ENCODE measurements at regions not wholly inside any gene's neighbourhood (a gene's known extent, or its start where the extent isn't known, plus 50 kb on each side); places are given as distances from the start of the nearest gene placed in this dataset.

GRCh38 chr2:19235308-19235707 lies 123.1 kb downstream of the OSR1 start:
- no peak for DNase-seq (ENCODE audit: low spot score)

DNA sequence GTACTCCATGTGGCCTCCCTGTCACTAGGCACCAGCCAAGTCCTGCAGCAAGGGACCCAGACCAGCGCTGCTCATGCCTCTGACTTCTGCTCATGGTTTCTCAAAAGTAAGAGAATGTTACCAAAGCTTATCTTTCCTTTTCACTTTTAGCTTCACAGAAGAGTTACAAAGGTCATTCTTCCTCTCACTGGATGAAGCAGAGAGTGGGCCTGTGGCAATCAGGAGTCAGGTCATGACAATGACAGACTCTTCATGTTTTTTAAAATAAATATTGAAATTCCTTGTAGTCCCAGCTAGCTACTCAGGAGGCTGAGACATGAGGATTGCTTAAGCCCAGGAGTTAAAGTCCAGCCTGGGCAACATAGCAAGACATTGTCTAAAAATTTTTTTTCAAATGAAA lies 126.1 kb downstream of the OSR1 start:
- no peak for DNase-seq (ENCODE audit: low spot score)

GRCh38 chr2:19231625-19232024 lies 126.8 kb downstream of the OSR1 start:
- DNase-seq (ENCODE audit: low spot score) = no peak

DNA sequence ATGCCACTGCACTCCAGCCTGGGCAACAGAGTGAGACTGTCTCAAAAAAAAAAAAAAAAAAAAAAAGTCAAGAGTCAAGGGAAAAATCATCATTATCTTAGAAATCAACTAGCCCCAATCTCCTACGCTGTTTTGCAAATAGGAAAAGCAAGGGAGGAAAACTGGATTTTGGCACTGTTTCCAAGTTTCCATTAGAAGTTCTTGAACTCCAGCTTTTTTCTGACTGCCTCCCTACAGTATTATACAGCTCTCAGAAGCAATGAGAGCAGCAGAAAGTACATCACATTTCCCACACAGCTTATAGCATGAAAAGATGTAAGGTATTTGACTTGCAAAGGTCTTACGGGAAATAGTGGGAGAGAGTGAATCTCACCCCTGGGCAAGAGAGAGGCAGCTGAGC lies 127.8 kb downstream of the OSR1 start:
- no peak for DNase-seq (ENCODE audit: low spot score)

DNA sequence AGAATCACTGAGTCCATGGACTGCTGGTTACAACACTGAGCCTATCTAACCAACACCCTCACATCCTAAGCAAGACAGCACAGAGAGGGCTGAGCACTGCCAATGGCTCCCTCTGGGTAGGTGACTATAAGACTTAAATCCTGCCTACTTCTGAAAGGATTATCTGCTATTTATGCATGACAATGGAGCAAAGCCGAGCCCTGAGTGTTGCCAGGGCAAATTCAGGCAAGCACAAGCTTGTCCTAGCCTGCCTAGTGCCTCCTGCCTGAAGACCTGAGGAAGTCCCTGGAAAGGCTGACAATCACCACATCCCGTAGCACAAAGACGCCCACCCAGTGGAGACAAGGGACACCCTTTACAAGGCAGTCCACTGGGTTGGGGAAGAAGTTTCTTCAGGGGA lies 129.7 kb downstream of the OSR1 start:
- DNase-seq (ENCODE audit: low spot score) = no peak

DNA sequence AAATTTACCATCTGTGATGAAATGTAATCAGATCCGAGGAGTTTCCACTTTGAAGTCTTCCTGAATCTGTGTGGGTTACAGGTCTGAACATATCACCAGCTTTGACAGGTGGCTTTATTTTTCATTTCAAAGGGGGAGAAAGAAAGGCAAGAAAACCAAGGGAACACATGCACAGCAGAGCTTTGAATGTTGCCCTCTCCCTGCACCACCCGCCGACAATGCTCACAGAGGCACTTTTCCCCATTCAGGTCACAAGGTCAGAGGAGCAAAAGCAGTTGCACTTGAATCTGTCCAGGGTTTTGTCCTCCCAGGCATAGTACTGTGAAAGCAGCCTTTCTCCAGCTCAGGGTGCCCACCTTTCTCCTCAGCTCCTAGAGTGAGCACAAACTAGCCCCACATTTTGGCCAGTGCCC lies 130.2 kb downstream of the OSR1 start:
- no peak for DNase-seq (ENCODE audit: low spot score)

- no peak for DNase-seq (ENCODE audit: low spot score)
These were observed 131.6 kb downstream of the OSR1 start for GRCh38 chr2:19226871-19227270.

- no peak for DNase-seq (ENCODE audit: low spot score)
These were observed 132.0 kb downstream of the OSR1 start for GRCh38 chr2:19226386-19226785.

GRCh38 chr2:19225931-19226330 lies 132.5 kb downstream of the OSR1 start:
- DNase-seq (ENCODE audit: low spot score) = no peak

GRCh38 chr2:19225126-19225525 lies 133.3 kb downstream of the OSR1 start:
- no peak for DNase-seq (ENCODE audit: low spot score)

- no peak for DNase-seq (ENCODE audit: low spot score)
These were observed 133.9 kb downstream of the OSR1 start for GRCh38 chr2:19224486-19224885.

- DNase-seq (ENCODE audit: low spot score) = no peak
These were observed 134.4 kb downstream of the OSR1 start for GRCh38 chr2:19224011-19224410.

- DNase-seq (ENCODE audit: low spot score) = no peak
These were observed 139.4 kb downstream of the OSR1 start for GRCh38 chr2:19219060-19219459.

DNA sequence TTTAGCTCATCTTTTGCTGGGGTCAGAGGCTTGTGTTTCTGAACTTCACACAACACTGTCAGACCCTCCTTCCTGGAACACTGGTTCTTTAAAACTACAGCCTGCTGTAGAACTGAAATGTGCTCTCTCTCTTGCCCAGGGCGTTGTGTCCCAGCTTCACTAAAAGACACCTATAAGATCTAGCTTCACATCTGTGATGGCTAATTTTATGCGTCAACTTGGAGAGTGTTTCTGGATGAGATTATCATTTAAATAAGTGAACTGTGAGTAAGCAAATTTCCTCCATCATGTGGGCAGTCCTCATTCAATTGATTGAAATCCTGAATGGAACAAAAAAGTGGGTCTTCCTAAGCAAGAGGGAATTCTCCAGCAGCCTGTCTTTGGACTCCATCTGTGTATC lies 140.3 kb downstream of the OSR1 start:
- no peak for DNase-seq (ENCODE audit: low spot score)

DNA sequence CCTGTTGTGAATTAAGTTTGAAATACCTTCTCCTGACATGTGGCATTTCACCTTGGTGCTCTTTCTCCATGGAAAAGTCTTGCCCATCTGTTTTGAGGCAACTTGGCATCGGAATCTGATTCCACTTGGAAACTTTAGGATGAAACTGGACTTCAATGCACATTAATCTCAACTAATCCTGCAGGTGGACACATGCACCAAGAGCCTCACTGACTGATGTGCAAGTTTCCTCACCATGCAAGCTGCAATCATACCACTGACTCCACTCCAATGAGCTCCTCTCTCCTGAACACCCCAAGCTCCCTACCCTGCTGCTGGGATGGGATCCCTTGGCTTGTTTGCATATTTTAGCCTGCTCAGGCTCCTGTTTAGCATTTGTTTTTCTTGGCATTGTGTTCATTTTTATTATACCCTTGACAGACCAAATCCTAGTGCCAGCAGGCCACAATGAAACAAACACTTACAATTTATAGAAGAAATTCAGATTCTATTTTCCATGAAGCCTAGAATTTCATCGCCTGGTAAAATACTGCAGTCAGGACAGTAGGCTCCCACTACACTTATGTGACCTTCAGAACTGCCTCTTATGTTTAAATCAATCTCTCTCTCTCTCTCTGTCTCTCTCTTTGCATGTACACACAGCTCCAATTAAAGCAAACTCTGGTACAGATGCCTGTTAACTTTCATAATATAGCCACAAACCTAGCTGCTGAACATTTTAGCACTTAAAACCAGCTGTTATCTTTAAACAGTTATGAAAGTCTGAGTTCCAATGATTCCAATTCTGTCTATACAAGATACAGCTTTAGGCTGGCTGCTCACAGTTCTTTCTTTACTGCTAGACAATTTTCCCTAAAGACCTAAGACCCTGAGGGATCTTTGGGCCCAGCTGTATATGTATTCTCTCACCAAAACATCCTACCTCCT lies 141.5 kb downstream of the OSR1 start:
- DNase-seq (ENCODE audit: low spot score) = no peak

GRCh38 chr2:19216238-19216637 lies 142.2 kb downstream of the OSR1 start:
- DNase-seq (ENCODE audit: low spot score) = no peak

- DNase-seq (ENCODE audit: low spot score) = no peak
These were observed 143.6 kb downstream of the OSR1 start for GRCh38 chr2:19214682-19215391.

DNA sequence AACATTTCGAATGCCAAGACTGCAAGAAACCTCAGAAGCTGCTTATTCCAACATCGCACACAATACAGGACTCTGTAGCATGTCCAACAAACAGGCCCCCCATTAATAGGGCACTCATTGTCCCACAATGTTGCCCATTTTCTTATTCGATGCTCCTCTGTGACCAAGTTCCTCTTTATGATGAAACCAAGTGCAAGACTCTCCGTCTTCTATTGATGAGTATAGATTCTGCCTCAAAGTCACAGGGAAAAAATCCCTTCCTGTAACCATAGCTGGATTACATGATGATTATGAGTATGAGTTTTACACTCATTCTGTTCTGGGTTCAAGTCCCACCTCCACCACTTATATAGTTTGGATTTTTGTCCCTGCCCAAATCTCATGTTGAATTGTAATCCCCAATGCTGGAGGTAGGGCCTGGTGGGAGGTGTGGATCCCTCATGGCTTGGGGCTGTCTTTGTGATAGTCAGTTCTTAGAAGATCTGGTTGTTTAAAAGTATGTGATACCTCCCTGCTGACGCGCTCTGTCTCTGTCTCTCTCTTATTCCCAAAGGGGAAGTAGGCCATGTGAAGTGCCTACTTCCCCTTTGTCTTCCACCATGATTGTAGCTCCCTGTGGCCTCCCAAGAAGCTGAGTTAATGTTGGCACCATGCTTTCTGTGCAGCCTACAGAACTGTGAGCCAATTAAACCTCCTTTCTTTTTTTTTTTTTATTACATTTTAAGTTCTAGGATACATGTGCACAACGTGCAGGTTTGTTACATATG lies 148.7 kb downstream of the OSR1 start:
- DNase-seq (ENCODE audit: low spot score) = no peak

DNA sequence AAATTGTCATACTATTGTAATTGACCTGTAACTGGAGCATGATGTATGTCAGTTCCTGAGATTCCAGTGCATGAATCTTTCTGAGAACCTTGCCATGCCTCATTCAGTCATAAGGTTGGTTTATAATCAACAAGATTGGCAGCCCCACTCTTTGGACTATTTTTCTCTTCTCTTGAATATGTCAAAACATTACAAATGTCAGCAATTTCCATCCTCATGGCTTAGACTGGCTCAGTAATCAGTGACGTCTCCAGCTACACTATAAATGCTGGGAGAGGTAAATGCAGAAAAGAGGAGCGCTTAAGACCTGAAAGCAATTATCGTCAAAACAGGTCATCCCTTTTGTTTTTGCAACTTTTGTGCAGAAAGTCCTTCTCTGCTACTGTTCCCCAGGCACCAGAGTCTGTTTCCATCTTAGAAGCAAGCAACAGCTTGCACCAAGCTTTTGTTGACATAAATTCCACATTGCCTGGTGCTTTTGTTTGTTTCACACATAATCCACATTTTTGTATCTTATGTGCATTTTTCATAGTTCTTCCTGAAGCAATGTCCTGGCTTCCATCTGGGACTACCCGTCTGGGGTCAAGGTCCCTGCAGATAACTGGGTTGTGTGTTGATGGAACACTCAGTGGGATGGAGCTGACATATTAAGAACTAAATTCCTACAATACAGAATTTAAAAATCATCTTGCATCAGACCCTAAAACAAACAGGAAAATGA lies 149.8 kb downstream of the OSR1 start:
- no peak for DNase-seq (ENCODE audit: low spot score)

GRCh38 chr2:19207452-19207851 lies 151.0 kb downstream of the OSR1 start:
- no peak for DNase-seq (ENCODE audit: low spot score)

- no peak for DNase-seq (ENCODE audit: low spot score)
These were observed 152.4 kb downstream of the OSR1 start for GRCh38 chr2:19205983-19206533.

All from HT-29 (cell line).